ENCODE measurements at regions not wholly inside any gene's neighbourhood (a gene's known extent, or its start where the extent isn't known, plus 50 kb on each side); places are given as distances from the start of the nearest gene placed in this dataset.

GRCh38 chr13:91078093-91078679 is 269.3 kb upstream of the MIR17HG start:
- no TSS peak for BruUV-seq (replicated peaks)
- CTCF ChIA-PET (ENCODE audit: low intra/inter-chr PET ratio) = interaction anchor here (0.6 kb wide), 1 partner anchor 704 kb away, joined by 3 read pairs; no protein-coding TSS in a partner anchor
- FAIRE-seq = peak; percentile 37
- TF ChIP-seq NR2C1 (IDR thresholded peaks at IDR 0.05) (no peak), NR2C1 (tag; IDR thresholded peaks at IDR 0.05) (no peak), CTCFL (IDR thresholded peaks at IDR 0.05; ENCODE audit: borderline replicate concordance, insufficient read depth, low read depth, low read length, poor library complexity, severe bottlenecking) (no peak), GABPB2 (CRISPR knock-in tag; conservative IDR thresholded peaks at IDR 0.05) (no peak), MYBL2 (IDR thresholded peaks at IDR 0.05; ENCODE audit: low read depth) (no peak), MYBL2 (CRISPR knock-in tag; IDR thresholded peaks at IDR 0.05; ENCODE audit: borderline replicate concordance) (no peak), STAT5B (CRISPR knock-in tag; IDR thresholded peaks at IDR 0.05) (no peak), MCM5 (IDR thresholded peaks at IDR 0.05; ENCODE audit: low read depth) (no peak), MBD2 (IDR thresholded peaks at IDR 0.05; ENCODE audit: borderline replicate concordance, low read depth) (no peak), ZNF124 (CRISPR knock-in tag; IDR thresholded peaks at IDR 0.05) (no peak), NFE2L1 (tag; IDR thresholded peaks at IDR 0.05; ENCODE audit: borderline replicate concordance, low read depth) (no peak), RAD21 (CRISPR knock-in tag; conservative IDR thresholded peaks at IDR 0.05 in 1 of 2, IDR thresholded peaks at IDR 0.05 in 1 of 2) (peak in 1 of 2 experiments; percentile 65; a peak in 2 of 4 replicates), ZNF507 (tag; conservative IDR thresholded peaks at IDR 0.05) (no peak), ZNF589 (CRISPR knock-in tag; IDR thresholded peaks at IDR 0.05; ENCODE audit: low read depth) (no peak), HNRNPK (IDR thresholded peaks at IDR 0.05; ENCODE audit: low read depth, low read length, poor library complexity, severe bottlenecking) (no peak), HBP1 (CRISPR knock-in tag; IDR thresholded peaks at IDR 0.05) (no peak), PHF8 (IDR thresholded peaks at IDR 0.05; ENCODE audit: borderline replicate concordance, low read length) (no peak), RHOXF2B (CRISPR knock-in tag; conservative IDR thresholded peaks at IDR 0.05) (no peak), PREB (CRISPR knock-in tag; IDR thresholded peaks at IDR 0.05) (no peak)

More at GRCh38 chr13:91078093-91078679, 269.3 kb upstream of the MIR17HG start:
- H3K4me3 ChIP-seq = no peak overlapping the region
- no peaks in the 10 kb centered on the region for H3K27me3 ChIP-seq (ENCODE audit: control insufficient read depth in 2 of 2, insufficient read depth in 2 of 2, low read length in 2 of 2)
- 1% methylated on average over 4 of the region's 4 CpGs for WGBS (ENCODE audit: insufficient coverage, low coverage, missing lambda C conversion rate)
- intact Hi-C loops (cut with micrococcal nuclease) = no loop called here
- ATAC-seq (peak; percentile 26; the same call in 1 of the 3 replicates), DNase-seq (ENCODE audit: extremely low read depth in 1 of 4, low spot score in 3 of 4) (peak in 2 of 4 experiments; percentile 25 to 54)
- H3K79me2 ChIP-seq (ENCODE audit: control insufficient read depth, insufficient read depth, low read length) = no peaks in the 10 kb centered on the region
- H3K4me1 ChIP-seq (replicated peaks in 1 of 2; ENCODE audit: control insufficient read depth in 2 of 2, insufficient read depth in 2 of 2, low read length in 2 of 2) = no peaks in the 10 kb centered on the region
- H3K27ac ChIP-seq (ENCODE audit: extremely low read depth, low read depth, low read length) = no peak overlapping the region
- H4K20me1 ChIP-seq (replicated peaks; ENCODE audit: control insufficient read depth, insufficient read depth, low read length) = no peaks in the 10 kb centered on the region
- H3K4me2 ChIP-seq (ENCODE audit: insufficient read depth, low read length) = no peak overlapping the region
- no peak overlapping the region for H2AFZ ChIP-seq (ENCODE audit: low read depth, low read length)
- no peaks in the 10 kb centered on the region for H3K36me3 ChIP-seq (ENCODE audit: control insufficient read depth, insufficient read depth, low read length)
- POLR2A ChIA-PET = interaction anchor here (0.9 kb wide), 1 partner anchor 20 kb away, joined by 3 read pairs; no protein-coding TSS in a partner anchor
- no peaks in the 10 kb centered on the region for H3K9me1 ChIP-seq (ENCODE audit: control insufficient read depth, insufficient read depth, low read length)
- no peaks in the 10 kb centered on the region for H3K9me3 ChIP-seq (replicated peaks; ENCODE audit: control insufficient read depth, insufficient read depth, low read depth, low read length)
- no peak overlapping the region for H3K9ac ChIP-seq (ENCODE audit: insufficient read depth in 1 of 2, low read depth in 2 of 2, low read length in 2 of 2)
- in situ Hi-C loops (cut with MboI) = no loop called here

Measured in K562 (cell line).